Smooth muscle cell (in vitro differentiated cells): ENCODE measurements at regions not wholly inside any gene's neighbourhood (a gene's known extent, or its start where the extent isn't known, plus 50 kb on each side); places are given as distances from the start of the nearest gene placed in this dataset.

ENCODE experiments used
- DNase-seq: peaks from one replicate; lab custom pipeline; 2025; ENCODE audit not compliant: unreplicated experiment; lab: John Stamatoyannopoulos, UW
- H2AFZ ChIP-seq: fragments of 200-600 bp; sonication (generic); 2 replicates; pipeline ENCODE4 v1.6.0; 2016; ENCODE audit warnings: antibody characterized with exemption, low read depth, mild to moderate bottlenecking
- H3F3A ChIP-seq: fragments of 200-600 bp; sonication (generic); 2 replicates; pipeline ENCODE4 v1.6.0; 2017; ENCODE audit warnings: antibody characterized with exemption, low read depth
- H3K27ac ChIP-seq: fragments of 200-600 bp; sonication (generic); 2 replicates; pipeline ENCODE4 v1.5.1; 2016; ENCODE audit warnings: low read depth, mild to moderate bottlenecking
- H3K27me3 ChIP-seq: fragments of 200-600 bp; sonication (generic); 2 replicates; pipeline ENCODE4 v1.6.1; 2016; ENCODE audit warnings: low read depth, mild to moderate bottlenecking
- H3K36me3 ChIP-seq: fragments of 200-600 bp; sonication (generic); 2 replicates; pipeline ENCODE4 v1.5.1; 2016; ENCODE audit warnings: low read depth
- H3K4me1 ChIP-seq: fragments of 200-600 bp; sonication (generic); 2 replicates; pipeline ENCODE4 v1.5.1; 2016; ENCODE audit warnings: low read depth
- H3K4me2 ChIP-seq: fragments of 200-600 bp; sonication (generic); 2 replicates; pipeline ENCODE4 v1.6.0; 2016; ENCODE audit warnings: mild to moderate bottlenecking
- H3K4me3 ChIP-seq: fragments of 200-600 bp; sonication (generic); 2 replicates; pipeline ENCODE4 v1.5.1; 2016; ENCODE audit warnings: mild to moderate bottlenecking
- H3K79me2 ChIP-seq: fragments of 200-600 bp; sonication (generic); 2 replicates; pipeline ENCODE4 v1.6.0; 2016; ENCODE audit warnings: low read depth, mild to moderate bottlenecking
- H3K9ac ChIP-seq: fragments of 200-600 bp; sonication (generic); 2 replicates; pipeline ENCODE4 v1.6.0; 2016; ENCODE audit warnings: low read depth
- H3K9me3 ChIP-seq: fragments of 200-600 bp; sonication (generic); replicated peaks from 2 replicates; pipeline ENCODE4 v1.5.1; 2016; ENCODE audit warnings: low read depth
- H4K20me1 ChIP-seq: fragments of 200-600 bp; sonication (generic); 2 replicates; pipeline ENCODE4 v1.6.0; 2016; ENCODE audit warnings: low read depth
- WGBS: methylation state at CpG from one replicate; pipeline ENCODE4 v1.1.7; 2016; ENCODE audit warnings: low lambda C conversion rate; 5-methylcytosine and 5-hydroxymethylcytosine counted together
- TF ChIP-seq, protein P1 (sequence below): fragments of 200-600 bp; sonication (generic); IDR thresholded peaks from 2 replicates; pipeline ENCODE4 v1.5.1; 2017; ENCODE audit warnings: borderline replicate concordance, mild to moderate bottlenecking, antibody characterized with exemption; ENCODE audit not compliant: insufficient read depth, poor library complexity, severe bottlenecking

DNA sequence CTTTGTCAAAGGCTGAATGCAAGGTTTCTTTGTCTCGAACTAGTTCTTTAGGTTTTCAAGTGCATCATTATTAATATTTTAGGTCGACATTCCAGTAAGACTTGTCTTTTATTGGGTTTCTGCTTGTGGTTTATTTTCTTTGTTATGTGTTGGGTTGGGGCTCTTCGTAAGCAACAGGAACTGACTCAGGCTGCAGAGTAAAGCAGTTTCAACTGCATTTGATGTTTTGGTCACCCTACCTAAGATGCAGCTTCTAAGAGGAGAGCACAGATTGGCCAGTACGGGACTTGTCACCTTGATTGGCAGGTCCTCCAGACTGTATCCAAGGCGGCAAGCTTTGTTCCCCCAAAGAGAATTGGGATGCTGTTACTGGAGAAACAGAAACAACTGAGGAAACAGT lies 149.5 kb upstream of the SULF2 start:
- no peak overlapping the region for H3K4me3 ChIP-seq

DNA sequence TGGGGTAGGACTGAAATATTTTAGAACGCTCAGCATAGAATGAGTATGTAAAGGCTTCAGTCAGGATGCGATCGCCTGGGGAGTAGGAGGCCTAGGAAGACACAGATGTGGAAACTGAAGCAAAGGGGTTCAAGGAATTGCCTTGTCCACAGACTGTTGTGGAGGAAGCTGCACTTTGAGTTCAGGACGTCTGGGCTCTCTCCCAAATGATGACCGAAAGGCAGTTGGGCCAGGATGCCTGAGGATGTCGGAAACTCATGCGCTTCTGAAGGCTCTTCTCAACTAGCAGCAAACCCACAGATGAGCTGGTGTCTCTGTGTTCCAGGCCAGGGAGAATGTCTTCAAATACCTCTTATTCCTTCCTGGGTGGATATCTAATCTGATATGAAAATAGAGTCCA lies 146.2 kb upstream of the SULF2 start:
- 97% methylated on average over 7 of the region's 7 CpGs for WGBS
- H3K9ac ChIP-seq: no peak overlapping the region
- no peaks in the 10 kb centered on the region for H4K20me1 ChIP-seq
- DNase-seq: no peak
- TF ChIP-seq, protein P1, sequence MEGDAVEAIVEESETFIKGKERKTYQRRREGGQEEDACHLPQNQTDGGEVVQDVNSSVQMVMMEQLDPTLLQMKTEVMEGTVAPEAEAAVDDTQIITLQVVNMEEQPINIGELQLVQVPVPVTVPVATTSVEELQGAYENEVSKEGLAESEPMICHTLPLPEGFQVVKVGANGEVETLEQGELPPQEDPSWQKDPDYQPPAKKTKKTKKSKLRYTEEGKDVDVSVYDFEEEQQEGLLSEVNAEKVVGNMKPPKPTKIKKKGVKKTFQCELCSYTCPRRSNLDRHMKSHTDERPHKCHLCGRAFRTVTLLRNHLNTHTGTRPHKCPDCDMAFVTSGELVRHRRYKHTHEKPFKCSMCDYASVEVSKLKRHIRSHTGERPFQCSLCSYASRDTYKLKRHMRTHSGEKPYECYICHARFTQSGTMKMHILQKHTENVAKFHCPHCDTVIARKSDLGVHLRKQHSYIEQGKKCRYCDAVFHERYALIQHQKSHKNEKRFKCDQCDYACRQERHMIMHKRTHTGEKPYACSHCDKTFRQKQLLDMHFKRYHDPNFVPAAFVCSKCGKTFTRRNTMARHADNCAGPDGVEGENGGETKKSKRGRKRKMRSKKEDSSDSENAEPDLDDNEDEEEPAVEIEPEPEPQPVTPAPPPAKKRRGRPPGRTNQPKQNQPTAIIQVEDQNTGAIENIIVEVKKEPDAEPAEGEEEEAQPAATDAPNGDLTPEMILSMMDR: no peak
- peaks cover 15% of the 10 kb centered on the region for H3F3A ChIP-seq
- H3K79me2 ChIP-seq: no peaks in the 10 kb centered on the region
- H3K9me3 ChIP-seq: no peaks in the 10 kb centered on the region
- H3K4me2 ChIP-seq: no peak overlapping the region
- no peak overlapping the region for H2AFZ ChIP-seq
- H3K4me1 ChIP-seq: peaks cover 12% of the 10 kb centered on the region
- H3K36me3 ChIP-seq: no peaks in the 10 kb centered on the region
- H3K27ac ChIP-seq: no peak overlapping the region
- no peak overlapping the region for H3K4me3 ChIP-seq
- H3K27me3 ChIP-seq: no peaks in the 10 kb centered on the region

More for the DNA sequence above, 149.5 kb upstream of the SULF2 start:
- WGBS: 74% methylated on average over 5 of the region's 5 CpGs
- Histone ChIP-seq H3F3A (no peaks in the 10 kb centered on the region), H3K27ac (peak overlapping the region; percentile 54), H3K27me3 (no peaks in the 10 kb centered on the region), H2AFZ (no peak overlapping the region), H3K4me1 (peaks cover 4% of the 10 kb centered on the region), H3K9ac (no peak overlapping the region), H3K9me3 (no peaks in the 10 kb centered on the region), H3K79me2 (no peaks in the 10 kb centered on the region), H3K4me2 (no peak overlapping the region), H3K36me3 (no peaks in the 10 kb centered on the region), H4K20me1 (no peaks in the 10 kb centered on the region)
- no peak for DNase-seq
- TF ChIP-seq, protein P1: no peak

DNA sequence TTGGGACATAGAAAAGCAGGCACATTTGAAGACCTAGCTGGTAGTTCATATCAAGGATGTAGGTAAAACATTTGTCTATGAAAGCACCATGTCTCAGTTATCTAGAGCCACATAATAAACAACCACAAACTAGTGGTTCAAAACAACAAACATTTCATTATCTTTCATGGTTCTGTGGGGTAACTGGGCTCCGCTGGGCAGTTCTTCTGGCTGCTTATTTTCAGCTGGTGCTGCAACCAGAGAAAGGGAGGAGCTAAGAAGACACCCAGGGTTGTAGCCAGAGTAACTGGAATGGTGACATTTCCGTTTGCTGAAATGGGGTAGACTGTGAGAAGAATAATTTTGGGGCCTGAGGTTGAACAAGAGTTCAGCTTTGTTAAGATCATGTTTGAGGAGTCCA lies 145.7 kb upstream of the SULF2 start:
- H3K79me2 ChIP-seq: no peaks in the 10 kb centered on the region
- H3K9me3 ChIP-seq: no peaks in the 10 kb centered on the region
- no peak overlapping the region for H3K27ac ChIP-seq
- no peak overlapping the region for H3K4me3 ChIP-seq
- H2AFZ ChIP-seq: no peak overlapping the region
- peaks cover 12% of the 10 kb centered on the region for H3K4me1 ChIP-seq
- H3K4me2 ChIP-seq: no peak overlapping the region
- no peak for DNase-seq
- H3K9ac ChIP-seq: no peak overlapping the region
- H4K20me1 ChIP-seq: no peaks in the 10 kb centered on the region
- H3F3A ChIP-seq: peaks cover 15% of the 10 kb centered on the region
- no peaks in the 10 kb centered on the region for H3K36me3 ChIP-seq
- 91% methylated on average over 2 of the region's 2 CpGs for WGBS
- TF ChIP-seq, protein P1: no peak
- H3K27me3 ChIP-seq: no peaks in the 10 kb centered on the region

DNA sequence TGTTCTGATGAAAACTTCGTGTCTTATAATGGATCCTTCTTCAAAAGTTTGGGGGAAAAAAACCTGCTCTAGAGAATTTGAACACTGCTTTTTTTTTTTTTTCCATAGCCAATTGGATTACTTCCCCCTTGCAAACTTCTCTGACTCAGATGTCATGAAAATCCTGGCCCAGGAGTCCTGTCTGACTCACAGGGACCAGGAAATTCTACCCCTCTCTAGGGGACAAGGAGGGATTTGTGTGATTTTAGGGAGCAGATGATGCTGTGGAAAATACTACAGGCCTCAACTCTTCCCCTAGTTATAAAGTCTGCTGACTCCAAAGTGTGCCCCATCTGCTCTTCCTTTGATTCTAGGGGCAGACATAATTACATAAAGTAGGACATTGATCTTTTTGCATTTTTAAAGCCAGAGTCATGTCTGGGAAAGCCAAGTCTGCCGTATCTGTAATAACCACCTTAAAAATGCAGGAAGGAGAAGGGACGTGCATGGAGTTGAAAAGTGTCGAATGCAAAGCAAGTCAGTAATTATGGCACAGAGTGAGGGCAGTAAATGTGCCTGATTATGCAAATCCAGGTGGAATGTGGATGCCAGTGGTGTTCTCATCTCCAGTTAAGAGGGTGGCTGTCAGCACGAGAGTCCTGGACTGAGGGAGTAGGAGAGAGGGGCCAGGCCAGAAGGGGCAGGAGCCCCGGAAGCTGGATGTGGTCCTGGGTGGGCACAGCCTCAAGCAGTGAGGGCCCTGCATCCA lies 144.3 kb upstream of the SULF2 start:
- H3K4me3 ChIP-seq: no peak overlapping the region
- WGBS: 28% methylated on average over 6 of the region's 6 CpGs
- H4K20me1 ChIP-seq: no peaks in the 10 kb centered on the region
- H3K4me1 ChIP-seq: peaks cover 12% of the 10 kb centered on the region
- DNase-seq: no peak
- H3K27me3 ChIP-seq: no peaks in the 10 kb centered on the region
- H3K27ac ChIP-seq: peak overlapping the region; percentile 78
- TF ChIP-seq, protein P1: no peak
- no peaks in the 10 kb centered on the region for H3K36me3 ChIP-seq
- H3K9me3 ChIP-seq: no peaks in the 10 kb centered on the region
- peak overlapping the region; percentile 2 for H2AFZ ChIP-seq
- no peaks in the 10 kb centered on the region for H3K79me2 ChIP-seq
- peak overlapping the region; percentile 27 for H3K4me2 ChIP-seq
- H3K9ac ChIP-seq: peak overlapping the region; percentile 33
- H3F3A ChIP-seq: peaks cover 15% of the 10 kb centered on the region
